ENCODE measurements at regions not wholly inside any gene's neighbourhood (a gene's known extent, or its start where the extent isn't known, plus 50 kb on each side); places are given as distances from the start of the nearest gene placed in this dataset.

GRCh38 chr4:15332377-15332776 lies 95.5 kb upstream of the C1QTNF7 start:
- H3K36me3 ChIP-seq (ENCODE audit: insufficient read depth), result no peaks in the 10 kb centered on the region
- no peaks in the 10 kb centered on the region; the same call in 1 of the 2 replicates for H3K4me1 ChIP-seq (ENCODE audit: insufficient read depth)
- H3K27ac ChIP-seq (ENCODE audit: low read depth), result no peak overlapping the region
- peaks cover 2% of the 10 kb centered on the region for H3K27me3 Mint-ChIP-seq (ENCODE audit: insufficient read depth, low read depth, poor library complexity)
- H3F3A ChIP-seq (replicated peaks; ENCODE audit: low read depth), result no peaks in the 10 kb centered on the region
- H3K4me3 Mint-ChIP-seq, result no peak overlapping the region
- no peak for ATAC-seq
- no peaks in the 10 kb centered on the region for H3K36me3 Mint-ChIP-seq (ENCODE audit: low read depth)
- no peaks in the 10 kb centered on the region for H3K27me3 ChIP-seq (ENCODE audit: insufficient read depth)
- H3K27ac Mint-ChIP-seq, result no peak overlapping the region
- H3K4me1 Mint-ChIP-seq, result peaks cover 7% of the 10 kb centered on the region; the same call in 2 of the 3 replicates
- no peak overlapping the region for H3K4me2 ChIP-seq
- TF ChIP-seq REST (IDR thresholded peaks at IDR 0.05; ENCODE audit: unreplicated experiment), result no peak
- no peak for TF ChIP-seq JUNB (IDR thresholded peaks at IDR 0.05; ENCODE audit: unreplicated experiment)
- TF ChIP-seq EZH2 (IDR thresholded peaks at IDR 0.05; ENCODE audit: low read depth, unreplicated experiment), result no peak
- TF ChIP-seq NANOG (IDR thresholded peaks at IDR 0.05; ENCODE audit: borderline replicate concordance), result no peak
- TF ChIP-seq POLR2AphosphoS5 (IDR thresholded peaks at IDR 0.05; ENCODE audit: low read depth), result no peak
- TF ChIP-seq ZNF331 (CRISPR knock-in tag; IDR thresholded peaks at IDR 0.05; ENCODE audit: low read depth), result no peak
- no peak for TF ChIP-seq ETS1 (IDR thresholded peaks at IDR 0.05)
- TF ChIP-seq ZNF114 (CRISPR knock-in tag; IDR thresholded peaks at IDR 0.05), result no peak
- TF ChIP-seq STAT1 (IDR thresholded peaks at IDR 0.05; ENCODE audit: unreplicated experiment), result no peak
- TF ChIP-seq CREB1 (CRISPR knock-in tag; IDR thresholded peaks at IDR 0.05; ENCODE audit: low read depth), result no peak
- TF ChIP-seq ZNF462 (CRISPR knock-in tag; IDR thresholded peaks at IDR 0.05), result no peak
- no peak for TF ChIP-seq EZH2phosphoT487 (IDR thresholded peaks at IDR 0.05; ENCODE audit: unreplicated experiment)
- no peak for TF ChIP-seq CTCF (conservative IDR thresholded peaks at IDR 0.05; ENCODE audit: low read depth in 2 of 2)
- no peak overlapping the region for H2AFZ ChIP-seq
- no peak overlapping the region for H3K4me3 ChIP-seq
- peaks cover 19% of the 10 kb centered on the region for H3K9me2 ChIP-seq (ENCODE audit: insufficient read depth)
- no peaks in the 10 kb centered on the region for H3K79me2 ChIP-seq (replicated peaks; ENCODE audit: insufficient read depth)
- no peaks in the 10 kb centered on the region for H3K9me3 Mint-ChIP-seq
- no peaks in the 10 kb centered on the region for H4K20me1 ChIP-seq (replicated peaks; ENCODE audit: insufficient read depth)
- no peak for DNase-seq (ENCODE audit: low spot score)
